Stomach (tissue), 8 donors: ENCODE measurements at regions not wholly inside any gene's neighbourhood (a gene's known extent, or its start where the extent isn't known, plus 50 kb on each side); places are given as distances from the start of the nearest gene placed in this dataset.

ENCODE experiments used
- DNase-seq, 2 donors: peaks; one replicate each; pipeline versions ENCODE4 v3.0.0 to v3.0.0-alpha.2; 2013 to 2019
- H3K27ac ChIP-seq, 5 donors: fragments of 200-600 bp in 4 of 5; sonication (generic) in 4 of 5; one replicate each; pipeline ENCODE4 v1.5.1; 2013 to 2019; ENCODE audit warnings: mild to moderate bottlenecking in 1 of 5, moderate library complexity in 1 of 5
- H3K27me3 ChIP-seq, 3 donors: fragments of 200-600 bp; sonication (generic); one replicate each; pipeline ENCODE4 v1.5.1; 2017 to 2019; ENCODE audit warnings: mixed run types in 1 of 3
- H3K36me3 ChIP-seq, 4 donors: fragments of 200-600 bp; sonication (generic); 1 replicate in 3 of 4; 2 replicates in 1 of 4; pipeline ENCODE4 v1.5.1; 2016 to 2019
- H3K4me1 ChIP-seq, 4 donors: fragments of 200-600 bp; sonication (generic); one replicate each; pipeline ENCODE4 v1.5.1; 2016 to 2019
- H3K4me3 ChIP-seq, 4 donors: fragments of 200-600 bp; sonication (generic) in 3 of 4; one replicate each; pipeline ENCODE4 v1.5.1; 2016 to 2019; ENCODE audit warnings: mild to moderate bottlenecking in 1 of 4
- H3K9me3 ChIP-seq, 4 donors: fragments of 200-600 bp; sonication (generic); one replicate each; pipeline ENCODE4 v1.5.1; 2016 to 2019
- EP300 ChIP-seq: sonication (generic); formaldehyde crosslinking; IDR thresholded peaks from one replicate; pipeline ENCODE4 v1.6.1; 2017; ENCODE audit warnings: antibody characterized with exemption
- POLR2A ChIP-seq, 4 donors: fragments of 450-650 bp; IDR thresholded peaks; one replicate each; pipeline ENCODE4 v1.6.1; 2016; ENCODE audit warnings: antibody characterized with exemption in 4 of 4, control low read depth in 2 of 4, mild to moderate bottlenecking in 1 of 4, moderate library complexity in 1 of 4
- POLR2AphosphoS5 ChIP-seq, 3 donors: sonication (generic); formaldehyde crosslinking; IDR thresholded peaks; one replicate each; pipeline ENCODE4 v1.6.1; 2016; ENCODE audit warnings: antibody characterized with exemption in 3 of 3
- WGBS, 5 donors: extraction: QIAGEN DNeasy Blood & Tissue Kit in 3 of 5; methylation state at CpG; one replicate each; pipeline versions ENCODE4 v1.1.5 to v1.1.7; 2013 to 2018; 5-methylcytosine and 5-hydroxymethylcytosine counted together
- intact Hi-C: fragments of 100-400 bp; cut with DNase I; formaldehyde crosslinking; loops from one replicate; pipeline ENCODE4 v1.15.1; 2023; ENCODE audit warnings: low total_unique reads
- TF ChIP-seq, protein P1 (sequence below), 7 experiments: fragments of 450-650 bp in 4 of 7; fragments of 200-600 bp in 3 of 7; sonication (generic) in 3 of 7; IDR thresholded peaks; one replicate each; pipeline ENCODE4 v1.5.1; 2016 to 2019; ENCODE audit warnings: antibody characterized with exemption in 7 of 7, control low read depth in 2 of 7, mild to moderate bottlenecking in 1 of 7
- donor health status: healthy with polysubstance abuse.
- donor health status: Bipolar disorder and iron deficiency.
- donor health status: healthy.

DNA sequence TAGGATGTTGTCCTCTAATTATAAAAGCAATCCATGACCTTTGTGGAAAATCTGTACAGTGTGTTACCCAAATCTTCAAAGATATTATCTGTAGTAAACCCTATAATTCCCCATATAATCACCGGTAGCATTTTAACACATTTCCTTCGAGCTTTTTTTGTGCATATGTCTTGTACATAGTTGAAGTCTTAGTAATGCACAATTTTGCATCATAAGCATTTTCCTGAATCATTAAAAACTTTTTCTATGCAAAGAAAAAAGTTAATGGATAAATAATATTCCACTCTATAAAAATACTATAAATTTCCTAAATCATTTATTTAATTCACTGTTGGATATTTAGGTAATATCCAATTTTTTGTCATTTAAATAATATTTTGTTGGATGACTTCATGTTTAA is 201.7 kb downstream of the RRAGC start:
- no peak for DNase-seq
- H3K27me3 ChIP-seq, result peaks cover 0 to 46% (median 0%) of the 10 kb centered on the region in 3 donors
- intact Hi-C loops, result no loop called here
- no peak overlapping the region for H3K27ac ChIP-seq
- H3K4me3 ChIP-seq, result no peak overlapping the region
- TF ChIP-seq EP300 (no peak), POLR2A (IDR thresholded peaks at IDR 0.05) (no peak), POLR2AphosphoS5 (IDR thresholded peaks at IDR 0.05) (no peak)
- TF ChIP-seq, protein P1, sequence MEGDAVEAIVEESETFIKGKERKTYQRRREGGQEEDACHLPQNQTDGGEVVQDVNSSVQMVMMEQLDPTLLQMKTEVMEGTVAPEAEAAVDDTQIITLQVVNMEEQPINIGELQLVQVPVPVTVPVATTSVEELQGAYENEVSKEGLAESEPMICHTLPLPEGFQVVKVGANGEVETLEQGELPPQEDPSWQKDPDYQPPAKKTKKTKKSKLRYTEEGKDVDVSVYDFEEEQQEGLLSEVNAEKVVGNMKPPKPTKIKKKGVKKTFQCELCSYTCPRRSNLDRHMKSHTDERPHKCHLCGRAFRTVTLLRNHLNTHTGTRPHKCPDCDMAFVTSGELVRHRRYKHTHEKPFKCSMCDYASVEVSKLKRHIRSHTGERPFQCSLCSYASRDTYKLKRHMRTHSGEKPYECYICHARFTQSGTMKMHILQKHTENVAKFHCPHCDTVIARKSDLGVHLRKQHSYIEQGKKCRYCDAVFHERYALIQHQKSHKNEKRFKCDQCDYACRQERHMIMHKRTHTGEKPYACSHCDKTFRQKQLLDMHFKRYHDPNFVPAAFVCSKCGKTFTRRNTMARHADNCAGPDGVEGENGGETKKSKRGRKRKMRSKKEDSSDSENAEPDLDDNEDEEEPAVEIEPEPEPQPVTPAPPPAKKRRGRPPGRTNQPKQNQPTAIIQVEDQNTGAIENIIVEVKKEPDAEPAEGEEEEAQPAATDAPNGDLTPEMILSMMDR (IDR thresholded peaks at IDR 0.05), result no peak
- 94 to 97% (median 94%) methylated on average over 2 of the region's 2 CpGs for WGBS, 5 donors
- peaks cover 0 to 10% (median 2%) of the 10 kb centered on the region in 4 donors for H3K9me3 ChIP-seq
- peaks cover 0 to 3% (median 1%) of the 10 kb centered on the region in 4 donors for H3K36me3 ChIP-seq
- H3K4me1 ChIP-seq, result no peaks in the 10 kb centered on the region

DNA sequence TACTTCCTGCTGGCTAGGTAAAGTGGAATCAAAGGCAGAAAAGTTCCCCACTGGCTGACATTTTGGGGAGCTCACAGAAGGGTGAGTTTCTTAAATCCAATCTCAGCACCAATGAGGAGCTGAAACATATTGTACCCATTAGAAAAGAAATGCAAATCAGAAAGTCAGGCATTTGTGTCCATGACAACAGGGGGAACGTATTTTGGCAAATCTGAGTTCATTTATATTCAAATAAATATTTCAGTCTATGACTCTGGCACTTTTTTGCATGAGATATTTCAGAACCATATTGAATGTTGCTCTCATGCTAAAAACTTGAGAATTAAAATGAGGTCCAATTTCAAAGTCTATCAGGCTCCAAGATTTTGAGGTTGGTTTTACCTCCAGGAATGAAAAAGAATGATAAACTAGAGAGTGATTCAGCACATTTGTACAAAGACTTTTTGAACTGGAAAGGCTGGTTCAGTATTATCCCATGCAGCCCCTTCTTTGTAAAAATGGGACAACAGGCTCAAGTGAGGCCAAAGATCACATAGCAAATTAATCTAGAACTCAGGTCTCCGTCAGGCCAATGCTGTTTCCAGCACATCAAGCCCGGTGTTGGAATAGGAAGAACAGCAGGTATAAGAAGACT is 202.2 kb downstream of the RRAGC start:
- H3K27me3 ChIP-seq, result peaks cover 0 to 46% (median 0%) of the 10 kb centered on the region in 3 donors
- intact Hi-C loops, result no loop called here

DNA sequence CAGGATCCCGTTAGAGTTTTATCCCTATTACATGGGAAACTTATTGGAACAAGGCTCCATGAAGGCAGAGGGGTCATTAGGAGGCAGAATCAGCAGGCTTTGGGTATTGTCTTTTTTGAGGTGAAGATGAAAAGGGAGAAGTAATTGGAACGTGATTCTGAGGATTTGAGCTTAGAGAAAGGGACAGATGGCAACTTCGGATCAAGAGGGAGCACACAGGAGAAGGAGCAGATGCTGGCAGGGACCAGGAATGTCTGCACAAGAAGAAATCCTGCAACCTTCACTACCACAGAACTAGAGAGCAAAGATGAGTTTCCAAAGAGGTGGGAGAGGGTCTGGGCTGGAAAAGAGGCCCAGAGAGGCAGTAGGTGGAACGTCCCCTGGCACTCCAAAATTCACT is 202.8 kb downstream of the RRAGC start:
- H3K9me3 ChIP-seq, result peaks cover 0 to 10% (median 2%) of the 10 kb centered on the region in 4 donors
- H3K27me3 ChIP-seq, result peaks cover 0 to 46% (median 0%) of the 10 kb centered on the region in 3 donors
- intact Hi-C loops, result no loop called here
- no peak overlapping the region for H3K27ac ChIP-seq
- TF ChIP-seq POLR2AphosphoS5 (IDR thresholded peaks at IDR 0.05) (no peak), POLR2A (IDR thresholded peaks at IDR 0.05) (no peak), EP300 (no peak)
- TF ChIP-seq, protein P1 (IDR thresholded peaks at IDR 0.05), result no peak
- no peak overlapping the region for H3K4me3 ChIP-seq
- 54 to 71% (median 66%) methylated on average over 4 of the region's 4 CpGs for WGBS, 5 donors
- DNase-seq, result no peak
- peaks cover 0 to 3% (median 1%) of the 10 kb centered on the region in 4 donors for H3K36me3 ChIP-seq
- H3K4me1 ChIP-seq, result no peaks in the 10 kb centered on the region

More for the DNA sequence above, 202.2 kb downstream of the RRAGC start:
- WGBS, 5 donors, result 71 to 89% (median 84%) methylated on average over 3 of the region's 3 CpGs
- no peak for DNase-seq
- TF ChIP-seq POLR2AphosphoS5 (IDR thresholded peaks at IDR 0.05) (no peak), POLR2A (IDR thresholded peaks at IDR 0.05) (no peak), EP300 (no peak)
- TF ChIP-seq, protein P1 (IDR thresholded peaks at IDR 0.05), result no peak
- H3K9me3 ChIP-seq, result peaks cover 0 to 10% (median 2%) of the 10 kb centered on the region in 4 donors
- H3K36me3 ChIP-seq, result peaks cover 0 to 3% (median 1%) of the 10 kb centered on the region in 4 donors
- H3K4me1 ChIP-seq, result no peaks in the 10 kb centered on the region
- H3K27ac ChIP-seq, result no peak overlapping the region
- no peak overlapping the region for H3K4me3 ChIP-seq

DNA sequence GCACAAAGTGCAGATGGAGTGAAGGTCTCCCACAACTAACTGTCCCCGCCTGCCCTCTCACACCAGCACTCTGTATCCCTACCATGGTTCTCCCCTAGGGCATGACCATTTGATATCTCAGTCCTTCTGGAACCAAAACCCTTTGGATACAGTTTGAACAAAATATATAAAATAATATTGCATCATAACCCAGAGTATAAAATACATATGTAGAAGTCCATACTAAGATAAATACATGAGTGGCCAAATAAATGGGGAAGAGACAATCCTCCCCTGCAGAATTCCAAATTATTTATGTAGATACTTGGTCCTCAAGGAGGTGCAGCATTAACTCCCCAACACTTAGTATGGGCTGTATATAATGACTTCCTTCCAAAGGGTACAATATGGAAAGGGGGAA is 207.4 kb downstream of the RRAGC start:
- H3K4me3 ChIP-seq, result no peak overlapping the region
- H3K27me3 ChIP-seq, result peaks cover 0 to 17% (median 0%) of the 10 kb centered on the region in 3 donors
- intact Hi-C loops, result no loop called here
- no peak for TF ChIP-seq POLR2A (IDR thresholded peaks at IDR 0.05)
- no peak for TF ChIP-seq POLR2AphosphoS5 (IDR thresholded peaks at IDR 0.05)
- TF ChIP-seq, protein P1 (IDR thresholded peaks at IDR 0.05), result no peak
- no peak for TF ChIP-seq EP300
- no peaks in the 10 kb centered on the region for H3K4me1 ChIP-seq
- 92 to 100% (median 97%) methylated on average over 1 of the region's 1 CpG for WGBS, 5 donors
- no peak overlapping the region for H3K27ac ChIP-seq
- DNase-seq, result no peak
- no peaks in the 10 kb centered on the region for H3K36me3 ChIP-seq
- H3K9me3 ChIP-seq, result no peaks in the 10 kb centered on the region
